ENCODE measurements at regions not wholly inside any gene's neighbourhood (a gene's known extent, or its start where the extent isn't known, plus 50 kb on each side); places are given as distances from the start of the nearest gene placed in this dataset.

GRCh38 chr10:78616125-78616695 is 452.6 kb upstream of the ZMIZ1 start:
- no peaks in the 10 kb centered on the region for H3K27me3 ChIP-seq (ENCODE audit: insufficient read depth, low read depth)
- TF ChIP-seq CTCF (conservative IDR thresholded peaks at IDR 0.05) (no peak), EZH2 (IDR thresholded peaks at IDR 0.05; ENCODE audit: low read depth) (no peak)
- no peak overlapping the region for H2AFZ ChIP-seq
- H3K9me3 ChIP-seq (ENCODE audit: insufficient read depth, low read depth) = no peaks in the 10 kb centered on the region; the same call in 1 of the 2 replicates
- no peak for DNase-seq
- H4K20me1 ChIP-seq (ENCODE audit: insufficient read depth) = no peaks in the 10 kb centered on the region
- BruUV-seq (replicated peaks) = no TSS peak
- H3K4me2 ChIP-seq = no peak overlapping the region
- peaks cover 6% of the 10 kb centered on the region for H3K4me1 ChIP-seq (replicated peaks; ENCODE audit: insufficient read depth)
- no peaks in the 10 kb centered on the region for H3K36me3 ChIP-seq (ENCODE audit: low read depth)
- no peaks in the 10 kb centered on the region for H3K79me2 ChIP-seq (ENCODE audit: low read depth)
- no peak overlapping the region for H3K27ac ChIP-seq
- no peaks in the 10 kb centered on the region for H3F3A ChIP-seq (ENCODE audit: insufficient read depth, low read depth)
- H3K9me2 ChIP-seq (ENCODE audit: insufficient read depth) = no peaks in the 10 kb centered on the region
- POLR2A ChIA-PET (ENCODE audit: unreplicated experiment) = no interaction called here
- intact Hi-C loops (cut with micrococcal nuclease; ENCODE audit: unreplicated experiment) = no loop called here
- CTCF ChIA-PET = no interaction called here
- H3K4me3 ChIP-seq = no peak overlapping the region

DNA sequence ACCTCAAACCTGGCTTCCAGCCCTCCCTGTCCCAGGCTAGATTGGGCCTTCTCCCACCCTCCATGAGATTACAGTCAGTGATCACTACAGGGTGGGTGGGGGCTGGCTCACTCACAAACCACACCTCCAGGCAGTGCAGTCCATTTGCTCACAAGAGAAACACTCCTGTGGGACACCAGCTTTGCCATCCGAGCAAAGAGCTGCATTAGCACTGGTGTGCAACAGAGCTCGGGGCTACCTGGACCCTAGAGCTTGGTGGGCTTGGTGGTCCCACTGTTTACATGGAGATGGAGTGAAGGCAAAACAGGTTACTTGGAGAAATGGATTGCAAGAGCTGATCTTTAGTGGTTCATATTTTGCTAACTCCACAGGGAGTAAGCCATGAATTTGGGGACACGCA is 451.7 kb upstream of the ZMIZ1 start:
- Histone ChIP-seq H3K79me2 (ENCODE audit: low read depth) (no peaks in the 10 kb centered on the region), H3K4me1 (replicated peaks; ENCODE audit: insufficient read depth) (no peaks in the 10 kb centered on the region), H4K20me1 (ENCODE audit: insufficient read depth) (no peaks in the 10 kb centered on the region), H3K9me2 (ENCODE audit: insufficient read depth) (no peaks in the 10 kb centered on the region), H2AFZ (no peak overlapping the region), H3K4me2 (no peak overlapping the region), H3K36me3 (ENCODE audit: low read depth) (no peaks in the 10 kb centered on the region), H3F3A (ENCODE audit: insufficient read depth, low read depth) (no peaks in the 10 kb centered on the region), H3K27me3 (ENCODE audit: insufficient read depth, low read depth) (no peaks in the 10 kb centered on the region), H3K27ac (no peak overlapping the region), H3K4me3 (no peak overlapping the region), H3K9me3 (ENCODE audit: insufficient read depth, low read depth) (no peaks in the 10 kb centered on the region; the same call in 1 of the 2 replicates)
- TF ChIP-seq EZH2 (IDR thresholded peaks at IDR 0.05; ENCODE audit: low read depth) = no peak
- TF ChIP-seq CTCF (conservative IDR thresholded peaks at IDR 0.05) = no peak
- BruUV-seq (replicated peaks) = no TSS peak
- POLR2A ChIA-PET (ENCODE audit: unreplicated experiment) = no interaction called here
- intact Hi-C loops (cut with micrococcal nuclease; ENCODE audit: unreplicated experiment) = no loop called here
- CTCF ChIA-PET = no interaction called here
- DNase-seq = no peak

GRCh38 chr10:78617631-78618030 is 451.1 kb upstream of the ZMIZ1 start:
- no peaks in the 10 kb centered on the region for H3K79me2 ChIP-seq (ENCODE audit: low read depth)
- BruUV-seq (replicated peaks) = no TSS peak
- intact Hi-C loops (cut with micrococcal nuclease; ENCODE audit: unreplicated experiment) = no loop called here
- H3K4me2 ChIP-seq = no peak overlapping the region
- TF ChIP-seq CTCF (conservative IDR thresholded peaks at IDR 0.05) (no peak), EZH2 (IDR thresholded peaks at IDR 0.05; ENCODE audit: low read depth) (no peak)
- H3K36me3 ChIP-seq (ENCODE audit: low read depth) = no peaks in the 10 kb centered on the region
- no peak for DNase-seq
- H4K20me1 ChIP-seq (ENCODE audit: insufficient read depth) = no peaks in the 10 kb centered on the region
- H3F3A ChIP-seq (ENCODE audit: insufficient read depth, low read depth) = peaks cover 4% of the 10 kb centered on the region; the same call in 1 of the 2 replicates
- H3K9me3 ChIP-seq (ENCODE audit: insufficient read depth, low read depth) = no peaks in the 10 kb centered on the region; the same call in 1 of the 2 replicates
- POLR2A ChIA-PET (ENCODE audit: unreplicated experiment) = no interaction called here
- CTCF ChIA-PET = no interaction called here
- no peak overlapping the region for H2AFZ ChIP-seq
- no peaks in the 10 kb centered on the region for H3K27me3 ChIP-seq (ENCODE audit: insufficient read depth, low read depth)
- no peak overlapping the region for H3K4me3 ChIP-seq
- H3K27ac ChIP-seq = no peak overlapping the region
- no peaks in the 10 kb centered on the region for H3K9me2 ChIP-seq (ENCODE audit: insufficient read depth)
- peaks cover 3% of the 10 kb centered on the region; the same call in 1 of the 2 replicates for H3K4me1 ChIP-seq (replicated peaks; ENCODE audit: insufficient read depth)

All from PC-9 (cell line).